ENCODE measurements at regions not wholly inside any gene's neighbourhood (a gene's known extent, or its start where the extent isn't known, plus 50 kb on each side); places are given as distances from the start of the nearest gene placed in this dataset.

GRCh38 chr12:72774023-72774422, 501.9 kb downstream of the TRHDE start:
- Histone ChIP-seq H3K4me2 (ENCODE audit: low read length) (no peak overlapping the region), H4K20me1 (ENCODE audit: insufficient read depth) (no peaks in the 10 kb centered on the region), H3F3A (ENCODE audit: insufficient read depth, low read length, poor library complexity, severe bottlenecking) (no peaks in the 10 kb centered on the region), H3K9ac (ENCODE audit: low read length) (no peak overlapping the region), H3K4me3 (ENCODE audit: low read length) (no peak overlapping the region), H3K27me3 (ENCODE audit: insufficient read depth, low read depth, low read length) (no peaks in the 10 kb centered on the region), H3K9me3 (ENCODE audit: low read length) (no peaks in the 10 kb centered on the region), H3K36me3 (ENCODE audit: insufficient read depth, low read length) (no peaks in the 10 kb centered on the region), H3K27ac (ENCODE audit: low read length) (no peak overlapping the region), H2AFZ (ENCODE audit: low read depth, low read length) (no peak overlapping the region), H3K79me2 (replicated peaks; ENCODE audit: insufficient read depth, low read length) (no peaks in the 10 kb centered on the region), H3K9me2 (ENCODE audit: insufficient read depth, low read length) (no peaks in the 10 kb centered on the region)
- no peak for TF ChIP-seq TAF1 (IDR thresholded peaks at IDR 0.05; ENCODE audit: low read depth)

GRCh38 chr12:72777806-72778205, 505.6 kb downstream of the TRHDE start:
- no peak for TF ChIP-seq EP300 (conservative IDR thresholded peaks at IDR 0.05; ENCODE audit: poor library complexity, severe bottlenecking)
- TF ChIP-seq TAF1 (IDR thresholded peaks at IDR 0.05; ENCODE audit: low read depth): no peak
- no peak for TF ChIP-seq RAD21 (conservative IDR thresholded peaks at IDR 0.05)
- no peak for TF ChIP-seq POLR2AphosphoS5 (IDR thresholded peaks at IDR 0.05)
- TF ChIP-seq MXI1 (conservative IDR thresholded peaks at IDR 0.05; ENCODE audit: poor library complexity, severe bottlenecking): no peak
- no peak for TF ChIP-seq REST (IDR thresholded peaks at IDR 0.05; ENCODE audit: borderline replicate concordance)
- TF ChIP-seq CTCF (IDR thresholded peaks at IDR 0.05; ENCODE audit: poor library complexity, severe bottlenecking): no peak
- Histone ChIP-seq H3K4me2 (ENCODE audit: low read length) (no peak overlapping the region), H3K36me3 (ENCODE audit: insufficient read depth, low read length) (no peaks in the 10 kb centered on the region), H3F3A (ENCODE audit: insufficient read depth, low read length, poor library complexity, severe bottlenecking) (no peaks in the 10 kb centered on the region), H4K20me1 (ENCODE audit: insufficient read depth) (no peaks in the 10 kb centered on the region), H2AFZ (ENCODE audit: low read depth, low read length) (no peak overlapping the region), H3K79me2 (replicated peaks; ENCODE audit: insufficient read depth, low read length) (no peaks in the 10 kb centered on the region), H3K4me3 (ENCODE audit: low read length) (no peak overlapping the region), H3K9me3 (ENCODE audit: low read length) (no peaks in the 10 kb centered on the region), H3K27me3 (ENCODE audit: insufficient read depth, low read depth, low read length) (no peaks in the 10 kb centered on the region), H3K9ac (ENCODE audit: low read length) (no peak overlapping the region), H3K27ac (ENCODE audit: low read length) (no peak overlapping the region), H3K9me2 (ENCODE audit: insufficient read depth, low read length) (no peaks in the 10 kb centered on the region)

- Histone ChIP-seq H3K4me3 (ENCODE audit: low read length) (no peak overlapping the region), H3K27me3 (ENCODE audit: insufficient read depth, low read depth, low read length) (no peaks in the 10 kb centered on the region), H3K4me2 (ENCODE audit: low read length) (no peak overlapping the region), H3K79me2 (replicated peaks; ENCODE audit: insufficient read depth, low read length) (no peaks in the 10 kb centered on the region), H3K9ac (ENCODE audit: low read length) (no peak overlapping the region), H3K27ac (ENCODE audit: low read length) (no peak overlapping the region), H3F3A (ENCODE audit: insufficient read depth, low read length, poor library complexity, severe bottlenecking) (no peaks in the 10 kb centered on the region), H3K9me3 (ENCODE audit: low read length) (no peaks in the 10 kb centered on the region), H2AFZ (ENCODE audit: low read depth, low read length) (no peak overlapping the region), H3K9me2 (ENCODE audit: insufficient read depth, low read length) (no peaks in the 10 kb centered on the region), H4K20me1 (ENCODE audit: insufficient read depth) (no peaks in the 10 kb centered on the region), H3K36me3 (ENCODE audit: insufficient read depth, low read length) (no peaks in the 10 kb centered on the region)
- TF ChIP-seq EZH2 (IDR thresholded peaks at IDR 0.05; ENCODE audit: borderline replicate concordance, insufficient read depth, low read length, poor library complexity, severe bottlenecking) (no peak), RAD21 (conservative IDR thresholded peaks at IDR 0.05) (no peak), MXI1 (conservative IDR thresholded peaks at IDR 0.05; ENCODE audit: poor library complexity, severe bottlenecking) (no peak), POLR2AphosphoS5 (IDR thresholded peaks at IDR 0.05) (no peak), REST (IDR thresholded peaks at IDR 0.05; ENCODE audit: borderline replicate concordance) (no peak), CTCF (IDR thresholded peaks at IDR 0.05; ENCODE audit: poor library complexity, severe bottlenecking) (no peak), EP300 (conservative IDR thresholded peaks at IDR 0.05; ENCODE audit: poor library complexity, severe bottlenecking) (no peak), SMC3 (conservative IDR thresholded peaks at IDR 0.05; ENCODE audit: poor library complexity) (no peak)
These were observed 518.1 kb downstream of the TRHDE start for GRCh38 chr12:72790273-72790672.

All from neural cell (in vitro differentiated cells).